Stomach (tissue), 8 donors: ENCODE measurements at regions not wholly inside any gene's neighbourhood (a gene's known extent, or its start where the extent isn't known, plus 50 kb on each side); places are given as distances from the start of the nearest gene placed in this dataset.

Source experiments
- DNase-seq, 2 donors: peaks; one replicate each; pipeline versions ENCODE4 v3.0.0 to v3.0.0-alpha.2; 2013 to 2019
- H3K27ac ChIP-seq, 5 donors: fragments of 200-600 bp in 4 of 5; sonication (generic) in 4 of 5; one replicate each; pipeline ENCODE4 v1.5.1; 2013 to 2019; ENCODE audit warnings: mild to moderate bottlenecking in 1 of 5, moderate library complexity in 1 of 5
- H3K27me3 ChIP-seq, 3 donors: fragments of 200-600 bp; sonication (generic); one replicate each; pipeline ENCODE4 v1.5.1; 2017 to 2019; ENCODE audit warnings: mixed run types in 1 of 3
- H3K36me3 ChIP-seq, 4 donors: fragments of 200-600 bp; sonication (generic); 1 replicate in 3 of 4; 2 replicates in 1 of 4; pipeline ENCODE4 v1.5.1; 2016 to 2019
- H3K4me1 ChIP-seq, 4 donors: fragments of 200-600 bp; sonication (generic); one replicate each; pipeline ENCODE4 v1.5.1; 2016 to 2019
- H3K4me3 ChIP-seq, 4 donors: fragments of 200-600 bp; sonication (generic) in 3 of 4; one replicate each; pipeline ENCODE4 v1.5.1; 2016 to 2019; ENCODE audit warnings: mild to moderate bottlenecking in 1 of 4
- H3K9me3 ChIP-seq, 4 donors: fragments of 200-600 bp; sonication (generic); one replicate each; pipeline ENCODE4 v1.5.1; 2016 to 2019
- CTCF ChIP-seq, 7 experiments: fragments of 450-650 bp in 4 of 7; fragments of 200-600 bp in 3 of 7; sonication (generic) in 3 of 7; IDR thresholded peaks; one replicate each; pipeline ENCODE4 v1.5.1; 2016 to 2019; ENCODE audit warnings: antibody characterized with exemption in 7 of 7, control low read depth in 2 of 7, mild to moderate bottlenecking in 1 of 7
- EP300 ChIP-seq: sonication (generic); formaldehyde crosslinking; IDR thresholded peaks from one replicate; pipeline ENCODE4 v1.6.1; 2017; ENCODE audit warnings: antibody characterized with exemption
- POLR2A ChIP-seq, 4 donors: fragments of 450-650 bp; IDR thresholded peaks; one replicate each; pipeline ENCODE4 v1.6.1; 2016; ENCODE audit warnings: antibody characterized with exemption in 4 of 4, control low read depth in 2 of 4, mild to moderate bottlenecking in 1 of 4, moderate library complexity in 1 of 4
- POLR2AphosphoS5 ChIP-seq, 3 donors: sonication (generic); formaldehyde crosslinking; IDR thresholded peaks; one replicate each; pipeline ENCODE4 v1.6.1; 2016; ENCODE audit warnings: antibody characterized with exemption in 3 of 3
- WGBS, 5 donors: extraction: QIAGEN DNeasy Blood & Tissue Kit in 3 of 5; methylation state at CpG; one replicate each; pipeline versions ENCODE4 v1.1.5 to v1.1.7; 2013 to 2018; 5-methylcytosine and 5-hydroxymethylcytosine counted together
- intact Hi-C: fragments of 100-400 bp; cut with DNase I; formaldehyde crosslinking; loops from one replicate; pipeline ENCODE4 v1.15.1; 2023; ENCODE audit warnings: low total_unique reads
- donor health status: healthy with polysubstance abuse.
- donor health status: Bipolar disorder and iron deficiency.
- donor health status: healthy.

DNA sequence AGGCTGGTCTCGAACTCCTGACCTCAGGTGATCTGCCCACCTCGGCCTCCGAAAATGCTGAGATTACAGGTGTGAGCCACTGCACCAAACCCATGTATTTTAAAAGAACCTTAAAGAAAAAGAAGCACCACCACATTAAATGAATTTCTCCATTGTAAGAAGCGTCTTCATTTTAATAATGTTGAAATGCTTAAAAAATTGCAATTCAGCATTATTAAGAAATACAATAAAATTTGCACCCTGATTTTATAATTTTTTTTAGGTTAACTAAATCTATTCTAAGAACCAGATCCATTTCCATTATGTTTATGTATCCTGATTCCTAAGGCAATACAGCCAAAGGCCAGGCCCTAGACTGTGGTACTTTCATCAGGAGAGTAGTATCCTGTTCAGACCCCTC, 167.2 kb downstream of the BTC start:
- Histone ChIP-seq H3K36me3 (no peaks in the 10 kb centered on the region), H3K4me3 (no peak overlapping the region), H3K27me3 (no peaks in the 10 kb centered on the region), H3K27ac (peak overlapping the region in 2 of 5 donors; percentile 14 to 31), H3K9me3 (no peaks in the 10 kb centered on the region), H3K4me1 (peaks cover 0 to 27% (median 8%) of the 10 kb centered on the region in 4 donors)
- TF ChIP-seq EP300, result no peak
- TF ChIP-seq POLR2A (IDR thresholded peaks at IDR 0.05), result no peak
- TF ChIP-seq POLR2AphosphoS5 (IDR thresholded peaks at IDR 0.05), result no peak
- no peak for TF ChIP-seq CTCF (IDR thresholded peaks at IDR 0.05)
- intact Hi-C loops, result no loop called here
- WGBS, 5 donors, result 93 to 99% (median 96%) methylated on average over 4 of the region's 4 CpGs
- DNase-seq, result no peak

DNA sequence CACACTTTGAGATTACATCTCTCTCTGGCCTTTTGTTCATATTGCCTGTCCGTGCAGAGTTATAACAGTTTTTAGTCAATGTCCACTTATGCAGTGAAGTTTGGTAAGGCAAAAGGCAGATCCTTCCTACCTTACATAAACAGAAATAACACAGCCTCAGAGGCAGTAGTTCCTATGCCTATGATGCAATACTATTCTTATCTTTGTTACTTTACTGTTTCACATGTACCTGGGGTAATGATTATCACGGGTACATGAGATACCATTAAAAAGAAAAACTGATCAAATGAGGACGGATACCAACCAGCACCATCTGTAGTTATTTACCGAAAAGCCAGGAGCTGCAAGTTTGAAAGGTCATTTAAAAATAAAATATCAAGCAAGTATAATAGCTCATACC, 166.8 kb downstream of the BTC start:
- WGBS, 5 donors, result 29 to 53% (median 50%) methylated on average over 4 of the region's 4 CpGs
- no peaks in the 10 kb centered on the region for H3K36me3 ChIP-seq
- DNase-seq, result no peak
- intact Hi-C loops, result no loop called here
- H3K9me3 ChIP-seq, result no peaks in the 10 kb centered on the region
- peak overlapping the region in 1 of 5 donors; percentile 14 for H3K27ac ChIP-seq
- H3K4me3 ChIP-seq, result no peak overlapping the region
- H3K27me3 ChIP-seq, result no peaks in the 10 kb centered on the region
- peaks cover under 1 to 30% (median 9%) of the 10 kb centered on the region in 4 donors for H3K4me1 ChIP-seq
- TF ChIP-seq EP300 (no peak), POLR2AphosphoS5 (IDR thresholded peaks at IDR 0.05) (peak in 2 of 3 donors; percentile 45 to 61)

GRCh38 chr4:74628852-74629620, 165.3 kb downstream of the BTC start:
- H3K9me3 ChIP-seq, result no peaks in the 10 kb centered on the region

DNA sequence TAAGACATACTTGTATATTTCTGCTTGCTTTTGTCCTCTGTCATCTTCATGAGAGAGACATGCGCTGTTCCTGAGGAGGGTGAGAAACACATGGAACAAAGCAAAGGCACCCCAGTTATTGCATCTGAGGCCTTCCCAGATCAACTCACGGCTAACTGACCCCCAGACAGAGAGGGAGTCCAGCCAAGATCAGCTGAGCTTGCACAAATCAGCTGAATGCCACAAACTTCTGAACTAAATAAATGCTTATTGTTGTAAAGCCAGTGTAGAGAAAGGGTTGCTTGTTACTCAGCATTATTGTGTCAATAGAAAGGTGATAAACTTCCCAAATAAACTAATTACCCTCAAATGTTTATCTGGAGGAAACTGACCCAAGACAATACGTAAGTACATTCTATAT, 163.8 kb downstream of the BTC start:
- Histone ChIP-seq H3K27me3 (no peaks in the 10 kb centered on the region), H3K36me3 (no peaks in the 10 kb centered on the region), H3K9me3 (no peaks in the 10 kb centered on the region), H3K4me1 (peaks cover under 1 to 21% (median 8%) of the 10 kb centered on the region in 4 donors), H3K4me3 (no peak overlapping the region), H3K27ac (no peak overlapping the region)
- DNase-seq, result no peak
- 69 to 82% (median 75%) methylated on average over 3 of the region's 3 CpGs for WGBS, 5 donors
- intact Hi-C loops, result no loop called here
- TF ChIP-seq POLR2A (IDR thresholded peaks at IDR 0.05), result no peak
- no peak for TF ChIP-seq CTCF (IDR thresholded peaks at IDR 0.05)
- no peak for TF ChIP-seq EP300
- no peak for TF ChIP-seq POLR2AphosphoS5 (IDR thresholded peaks at IDR 0.05)

More at GRCh38 chr4:74628852-74629620, 165.3 kb downstream of the BTC start:
- H3K4me3 ChIP-seq, result no peak overlapping the region
- 55 to 65% (median 62%) methylated on average over 6 of the region's 6 CpGs for WGBS, 5 donors
- intact Hi-C loops, result no loop called here
- no peak overlapping the region for H3K27ac ChIP-seq
- H3K27me3 ChIP-seq, result no peaks in the 10 kb centered on the region
- no peaks in the 10 kb centered on the region for H3K36me3 ChIP-seq
- no peak for DNase-seq
- H3K4me1 ChIP-seq, result peaks cover 7 to 36% (median 12%) of the 10 kb centered on the region in 4 donors
- TF ChIP-seq CTCF (IDR thresholded peaks at IDR 0.05), result no peak
- TF ChIP-seq POLR2AphosphoS5 (IDR thresholded peaks at IDR 0.05), result no peak
- no peak for TF ChIP-seq POLR2A (IDR thresholded peaks at IDR 0.05)
- TF ChIP-seq EP300, result no peak

GRCh38 chr4:74631338-74631737, 163.0 kb downstream of the BTC start:
- no peak overlapping the region for H3K4me3 ChIP-seq
- H3K27ac ChIP-seq, result no peak overlapping the region
- H3K36me3 ChIP-seq, result no peaks in the 10 kb centered on the region
- no peak for DNase-seq
- H3K27me3 ChIP-seq, result no peaks in the 10 kb centered on the region
- TF ChIP-seq EP300 (no peak), CTCF (IDR thresholded peaks at IDR 0.05) (no peak), POLR2AphosphoS5 (IDR thresholded peaks at IDR 0.05) (no peak), POLR2A (IDR thresholded peaks at IDR 0.05) (no peak)
- no peaks in the 10 kb centered on the region for H3K9me3 ChIP-seq
- intact Hi-C loops, result no loop called here
- 83 to 95% (median 87%) methylated on average over 2 of the region's 2 CpGs for WGBS, 5 donors
- peaks cover 0 to 21% (median 8%) of the 10 kb centered on the region in 4 donors for H3K4me1 ChIP-seq
